COLO829 (cell line): ENCODE measurements at regions not wholly inside any gene's neighbourhood (a gene's known extent, or its start where the extent isn't known, plus 50 kb on each side); places are given as distances from the start of the nearest gene placed in this dataset.

Source experiments
- DNase-seq: peaks from one replicate; pipeline ENCODE4 v3.0.0; 2012; ENCODE audit warnings: low spot score

DNA sequence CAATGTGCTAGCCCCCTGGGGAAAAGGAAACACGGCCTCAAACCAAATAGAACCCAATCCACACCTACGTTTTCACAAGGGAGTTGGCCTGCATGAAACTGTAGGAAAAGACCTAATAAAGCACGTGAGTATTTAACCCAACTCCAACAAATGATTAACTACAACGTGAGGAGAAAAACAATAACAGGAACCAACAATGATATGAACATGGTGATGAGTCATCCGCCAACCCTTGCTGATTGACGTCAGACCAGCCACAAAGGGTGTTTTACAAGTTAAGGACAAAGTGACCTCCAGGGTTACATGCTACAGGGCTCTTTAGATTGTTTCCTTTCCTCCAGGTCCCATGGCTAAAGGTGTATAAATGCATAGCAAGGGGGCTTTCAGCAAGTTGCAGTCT lies 460.5 kb downstream of the COG6 start:
- DNase-seq, result peak; percentile 85

DNA sequence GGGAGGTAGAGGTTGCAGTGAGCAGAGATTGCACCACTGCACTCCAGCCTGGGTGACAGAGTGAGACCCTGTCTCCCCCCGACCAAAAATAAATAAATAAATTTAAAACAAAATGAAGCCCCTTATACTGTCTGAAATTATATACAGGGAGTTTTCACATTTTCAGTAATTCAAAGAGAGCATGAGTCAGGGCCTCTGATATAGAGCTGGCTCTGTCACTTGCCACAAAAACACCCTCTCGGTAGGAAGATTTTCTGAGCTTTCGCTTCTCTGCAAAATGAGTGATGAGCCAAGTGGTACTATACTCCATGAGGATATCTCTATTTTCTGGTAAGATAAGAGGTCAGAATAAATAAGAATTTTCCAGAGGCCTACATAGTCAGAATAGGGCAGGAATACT lies 462.9 kb downstream of the COG6 start:
- no peak for DNase-seq

DNA sequence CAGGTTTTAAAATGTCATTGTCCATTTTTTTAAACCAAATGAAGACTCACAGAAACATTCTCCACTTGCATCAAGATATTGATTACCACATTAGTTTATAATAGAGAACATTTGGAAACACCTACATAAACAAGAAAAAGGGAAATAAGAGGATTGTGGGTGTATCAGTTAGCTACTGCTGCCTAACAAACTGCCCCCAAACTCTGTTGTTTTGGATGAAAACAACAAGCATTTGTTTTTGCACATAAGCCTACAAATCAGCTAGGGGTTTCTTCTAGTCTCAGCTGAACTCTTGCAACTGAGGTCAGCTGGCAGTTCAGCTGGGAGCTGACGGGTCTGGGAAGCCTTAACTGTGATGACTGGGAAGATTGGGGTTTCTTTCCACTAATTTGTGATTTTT lies 464.4 kb downstream of the COG6 start:
- no peak for DNase-seq

DNA sequence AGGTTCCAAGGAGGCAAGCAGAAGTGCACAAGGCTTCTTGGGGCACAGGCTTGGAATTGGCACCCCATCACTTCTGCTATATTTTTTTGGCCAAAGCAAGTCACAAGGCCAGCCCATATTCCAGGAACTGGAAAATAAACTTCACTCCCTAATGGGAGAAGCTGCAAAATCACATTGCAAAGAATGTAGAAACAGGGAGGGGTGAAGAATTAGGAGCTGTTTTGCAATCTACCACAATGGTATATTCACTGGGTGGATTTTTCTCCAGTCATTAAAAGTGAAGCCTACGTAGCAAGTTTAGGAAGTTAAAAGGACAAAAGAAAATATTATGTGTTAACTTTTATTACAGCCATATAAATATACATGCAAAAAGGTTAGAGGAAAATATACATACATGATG lies 464.8 kb downstream of the COG6 start:
- no peak for DNase-seq

DNA sequence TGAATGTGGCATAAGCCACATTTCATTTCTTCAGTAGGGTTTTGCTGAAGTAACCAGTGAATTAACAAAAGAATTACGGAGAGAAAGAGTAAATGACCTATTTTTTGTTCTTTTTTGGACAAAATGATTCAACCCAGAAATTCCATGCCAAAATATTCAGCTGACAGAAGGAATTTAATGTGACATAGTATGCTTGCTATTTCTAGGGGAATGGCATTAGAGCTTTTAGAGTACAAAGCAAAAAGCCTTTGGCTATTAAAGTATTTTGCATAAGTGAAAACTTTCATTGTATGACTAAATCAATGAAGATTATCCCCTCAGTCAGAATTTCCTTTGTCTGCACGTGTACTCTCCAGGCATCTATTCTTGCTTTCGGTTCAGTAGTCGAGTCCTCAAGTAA lies 465.3 kb downstream of the COG6 start:
- DNase-seq, result no peak

DNA sequence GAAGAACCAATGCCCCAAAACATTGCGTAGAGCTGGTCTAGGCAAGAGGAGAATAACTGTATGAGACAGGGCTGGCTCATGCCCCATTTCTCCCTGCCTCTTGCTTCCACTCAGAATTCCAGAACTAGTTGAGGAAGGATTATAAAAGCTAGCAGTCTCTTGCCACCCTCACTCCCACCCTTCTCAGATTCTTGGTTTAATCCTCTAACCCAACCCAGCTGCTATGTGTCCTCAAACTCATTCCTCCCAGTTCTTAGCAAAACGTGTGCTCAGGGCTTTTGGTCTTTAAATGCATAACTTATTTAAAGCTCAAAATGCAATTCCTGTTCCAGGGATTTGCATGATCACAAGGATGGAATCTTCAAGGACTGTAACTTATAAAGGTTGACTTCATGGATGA lies 466.3 kb downstream of the COG6 start:
- DNase-seq, result no peak

DNA sequence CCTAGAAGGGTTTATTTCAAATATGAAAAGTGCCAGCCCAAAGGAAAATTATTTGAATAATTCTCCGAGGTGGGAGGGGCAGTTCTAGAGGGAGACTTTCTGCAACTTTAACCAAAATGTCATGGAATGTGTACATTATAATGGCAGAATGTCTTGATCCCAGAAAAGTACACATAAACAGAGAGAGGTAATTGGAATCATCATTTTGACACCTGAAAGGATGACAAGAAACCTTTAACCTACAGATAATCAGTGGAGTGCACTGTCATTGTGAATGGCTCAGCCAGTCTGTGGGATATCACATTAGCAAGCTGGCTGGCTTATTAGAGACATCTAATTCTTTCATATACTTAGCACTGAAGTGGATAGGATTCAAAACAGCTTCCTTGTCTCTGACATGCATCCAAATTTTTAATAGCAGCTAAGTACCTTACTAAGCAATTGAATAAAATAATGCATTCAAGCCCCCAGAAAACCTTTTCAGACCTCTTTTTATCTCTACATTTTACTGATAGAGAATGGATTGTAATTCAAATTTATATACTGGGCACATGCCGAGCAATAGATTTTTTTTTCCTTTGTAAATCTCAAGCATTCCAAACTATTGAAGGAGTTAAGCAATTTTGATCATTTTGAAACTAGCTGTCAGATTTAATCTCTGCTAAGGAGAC lies 468.6 kb downstream of the COG6 start:
- DNase-seq, result no peak

DNA sequence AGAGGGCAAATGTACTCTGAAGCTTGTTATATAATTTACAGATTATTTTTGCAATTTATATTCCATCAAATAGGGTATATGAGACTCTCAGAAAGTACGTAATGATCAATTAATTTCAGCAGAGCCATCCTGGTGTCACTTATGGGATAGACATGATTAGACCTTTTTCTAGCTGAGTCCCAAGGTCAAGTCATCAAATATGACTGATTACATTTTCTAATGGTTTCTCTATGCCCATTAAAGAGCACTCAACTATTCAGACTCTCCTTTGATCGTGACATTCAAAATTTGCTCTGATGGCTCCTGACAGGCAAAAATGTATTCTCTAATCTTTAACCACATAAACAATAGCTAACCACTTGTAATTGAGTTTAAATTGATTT lies 469.2 kb downstream of the COG6 start:
- no peak for DNase-seq

DNA sequence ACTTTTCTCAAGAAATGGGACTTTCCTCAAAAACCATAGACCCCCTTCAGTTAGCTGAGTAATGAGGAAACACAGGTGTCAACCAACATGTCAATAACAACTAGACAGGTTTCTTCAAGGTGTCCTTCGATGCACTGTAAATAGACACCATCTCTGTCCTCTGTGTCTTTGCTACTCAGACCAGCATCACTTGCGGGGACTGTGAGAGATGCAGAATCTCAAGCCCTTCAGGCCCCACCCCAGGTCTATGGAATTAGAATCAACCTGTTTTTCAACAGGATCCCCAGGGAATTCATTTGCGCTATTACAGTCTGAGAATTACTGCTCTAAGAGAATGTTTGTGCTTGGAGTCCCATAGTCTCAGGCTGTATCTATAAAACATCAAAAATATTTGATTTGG lies 469.9 kb downstream of the COG6 start:
- DNase-seq, result no peak

DNA sequence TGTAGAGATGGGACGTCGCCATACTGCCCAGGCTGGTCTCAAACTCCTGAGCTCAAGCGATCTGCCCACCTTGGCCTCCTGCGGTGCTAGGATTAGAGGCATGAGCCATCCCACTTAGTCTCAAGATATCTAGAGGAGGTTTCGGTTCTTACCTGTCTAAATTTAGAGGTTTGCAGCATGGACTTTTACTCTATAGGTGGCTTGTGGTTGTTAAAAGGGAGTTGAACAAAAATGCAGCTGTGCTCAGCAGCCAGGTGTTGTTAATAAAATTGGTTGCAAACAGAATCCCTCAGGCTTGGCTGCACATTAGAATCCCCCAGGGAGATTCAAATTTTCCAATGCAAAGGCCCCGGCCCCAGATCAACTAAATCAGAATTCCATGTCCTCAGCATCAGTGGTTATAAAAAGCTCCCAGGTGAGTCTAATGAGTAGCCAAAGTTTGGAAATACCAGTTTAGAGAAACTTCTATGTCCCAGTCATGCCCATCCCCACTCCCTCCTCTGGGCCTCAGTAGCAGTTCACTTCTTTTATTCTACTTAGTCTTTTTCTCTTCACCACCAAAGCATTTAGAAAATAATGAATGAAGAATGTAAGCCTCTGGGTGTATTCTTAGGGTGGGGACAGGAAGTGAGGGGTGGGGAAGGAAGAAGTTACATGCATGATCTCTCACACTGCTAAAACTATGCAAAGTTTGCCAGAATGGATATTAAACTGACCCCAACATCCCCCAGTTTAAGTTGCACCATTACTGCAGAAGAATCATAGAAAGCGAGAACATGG lies 471.0 kb downstream of the COG6 start:
- DNase-seq, result no peak

DNA sequence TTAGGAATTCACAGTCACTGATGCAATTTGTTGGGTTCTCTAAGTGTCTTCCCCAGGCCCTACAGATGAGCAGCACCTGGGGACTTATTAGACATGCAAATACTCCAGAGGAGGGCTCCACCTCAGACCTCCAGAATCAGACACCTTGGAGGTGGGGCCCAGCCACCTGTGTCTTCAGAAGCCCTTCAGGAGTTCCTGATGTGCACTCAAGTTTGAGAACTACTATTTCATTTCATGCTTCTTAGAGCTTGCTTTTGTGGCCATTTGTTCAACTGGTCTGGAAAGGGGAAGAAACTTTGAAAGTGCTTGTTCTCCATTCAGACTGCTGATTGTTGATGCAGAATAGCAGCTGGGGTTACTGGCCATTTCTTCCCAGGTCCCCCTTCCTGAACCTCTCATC lies 472.0 kb downstream of the COG6 start:
- DNase-seq, result no peak

DNA sequence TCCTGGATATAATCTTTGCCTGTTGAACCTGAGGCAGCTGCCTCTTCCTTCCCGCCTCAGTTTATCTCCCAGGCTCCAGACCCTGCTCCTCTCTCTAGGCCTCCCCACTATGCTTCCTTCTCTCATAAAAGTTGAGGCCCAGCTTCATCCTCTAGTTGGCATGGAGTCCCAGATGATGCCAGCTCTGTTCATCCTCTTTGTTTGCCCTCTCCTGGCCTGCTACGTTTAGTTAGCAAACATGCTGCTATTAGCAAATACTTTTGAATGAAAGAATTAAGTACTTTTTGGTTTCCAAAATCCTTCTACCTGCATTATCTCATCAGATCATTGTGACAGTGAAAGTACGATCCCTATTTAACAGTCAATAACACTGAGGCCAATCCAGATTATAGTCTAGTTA lies 472.5 kb downstream of the COG6 start:
- no peak for DNase-seq

DNA sequence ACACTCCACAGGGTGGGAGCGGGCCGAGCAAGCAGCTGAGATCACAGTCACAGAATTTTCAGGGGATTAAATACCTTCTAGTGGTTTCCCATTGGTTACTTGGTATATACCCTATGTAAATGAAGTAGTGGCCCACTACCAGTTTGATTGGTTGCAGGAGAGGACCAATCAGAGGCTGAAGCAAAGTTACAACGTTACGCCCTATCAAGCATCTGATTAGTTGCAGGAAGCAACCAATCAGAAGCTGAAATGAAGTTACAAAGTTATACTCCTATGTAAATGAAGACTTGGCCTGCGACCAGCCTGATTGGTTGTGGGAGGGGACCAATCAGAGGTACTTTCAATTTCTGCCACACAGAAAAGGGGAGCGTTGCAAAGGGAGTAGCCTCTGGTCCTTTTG lies 474.0 kb downstream of the COG6 start:
- DNase-seq, result no peak

DNA sequence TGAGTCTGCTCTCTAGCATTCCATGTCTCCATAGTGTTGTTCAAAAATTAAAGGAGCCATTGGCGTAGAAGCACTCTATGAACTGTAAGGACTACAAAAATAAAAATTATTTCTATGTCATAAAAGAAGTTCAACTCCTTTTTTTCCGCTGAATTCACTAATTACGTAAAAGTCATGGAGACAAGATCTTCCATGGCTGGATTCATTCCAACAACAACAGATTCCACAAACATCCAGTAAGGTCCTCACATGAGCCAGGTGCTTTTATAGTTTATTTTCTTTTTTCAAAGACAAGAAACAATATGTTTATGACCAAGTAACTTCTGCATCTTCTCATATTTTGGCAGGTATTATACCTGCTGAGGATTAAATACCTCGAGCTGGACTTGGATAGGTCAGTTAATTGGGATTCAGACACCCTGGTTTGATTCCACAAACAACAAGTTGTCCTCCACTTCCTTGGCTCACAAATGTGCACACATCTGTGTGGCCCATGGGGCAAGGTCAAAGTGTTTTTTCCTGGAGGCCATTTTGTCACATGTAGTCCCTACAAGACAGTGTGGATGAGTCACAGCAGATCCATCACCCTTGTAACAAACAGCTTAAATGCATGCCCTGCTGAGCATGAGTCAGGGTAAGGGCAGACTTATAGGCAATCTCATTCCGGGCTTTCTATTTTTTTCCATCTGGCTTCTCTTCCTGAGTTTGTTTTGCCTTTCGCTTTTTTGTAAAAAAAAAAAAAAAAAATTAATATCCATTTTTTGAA lies 475.6 kb downstream of the COG6 start:
- peak; percentile 31 for DNase-seq

DNA sequence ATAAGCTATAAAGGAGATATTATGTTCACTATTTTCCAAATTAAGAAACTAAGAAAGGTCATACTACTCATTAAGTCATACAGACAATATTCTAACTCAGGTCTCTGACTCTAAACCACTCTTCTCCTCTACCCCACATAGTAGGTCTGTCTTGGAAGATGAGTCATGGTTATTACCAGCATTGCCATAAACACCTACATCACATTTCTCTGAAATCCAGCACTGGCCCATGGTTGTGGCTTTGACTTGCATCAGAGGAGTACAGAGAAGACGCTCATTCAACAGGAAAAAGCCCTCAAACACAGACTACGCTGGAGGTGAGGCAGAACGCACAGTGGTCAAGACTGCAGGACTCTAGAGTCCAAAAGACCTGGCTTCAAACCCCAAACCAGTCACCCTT lies 476.8 kb downstream of the COG6 start:
- no peak for DNase-seq

DNA sequence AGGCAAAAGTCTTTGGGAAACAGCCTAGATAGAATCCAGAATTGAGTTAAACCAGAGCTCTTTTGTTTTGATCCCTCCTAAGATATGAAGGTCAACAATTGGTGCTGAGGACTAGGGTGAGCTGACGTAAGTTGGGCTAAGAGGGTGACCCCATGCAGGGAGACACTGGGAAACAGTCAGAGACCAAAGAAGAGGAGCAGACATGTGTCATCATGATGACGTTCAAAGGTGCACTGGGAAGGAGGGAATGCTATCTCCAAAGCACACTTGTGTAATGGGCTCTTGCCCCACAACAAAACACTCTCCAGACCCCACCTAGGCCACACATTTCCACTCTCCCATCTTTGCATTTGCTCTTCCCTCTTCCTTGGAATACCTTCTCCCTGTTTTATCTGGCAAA lies 481.4 kb downstream of the COG6 start:
- DNase-seq, result no peak

DNA sequence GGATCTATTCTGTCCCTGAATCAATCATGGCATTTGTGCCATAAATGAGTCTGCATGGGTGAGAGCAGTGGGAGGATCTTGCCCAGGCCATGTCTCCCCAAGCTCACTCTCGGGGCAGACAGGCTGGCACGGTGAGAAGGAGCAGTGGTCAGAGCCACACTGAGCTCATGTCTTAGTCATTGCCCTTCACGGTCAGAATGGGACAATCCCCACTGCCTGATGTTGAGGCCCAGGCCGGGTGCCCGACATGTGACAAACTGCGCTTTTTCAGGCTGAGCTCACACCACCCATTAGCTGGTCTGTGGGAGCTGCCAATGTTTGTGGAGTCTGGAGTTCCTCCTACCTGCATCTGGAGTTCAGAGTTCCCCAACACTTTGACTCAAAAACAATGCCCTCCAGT lies 481.9 kb downstream of the COG6 start:
- no peak for DNase-seq

DNA sequence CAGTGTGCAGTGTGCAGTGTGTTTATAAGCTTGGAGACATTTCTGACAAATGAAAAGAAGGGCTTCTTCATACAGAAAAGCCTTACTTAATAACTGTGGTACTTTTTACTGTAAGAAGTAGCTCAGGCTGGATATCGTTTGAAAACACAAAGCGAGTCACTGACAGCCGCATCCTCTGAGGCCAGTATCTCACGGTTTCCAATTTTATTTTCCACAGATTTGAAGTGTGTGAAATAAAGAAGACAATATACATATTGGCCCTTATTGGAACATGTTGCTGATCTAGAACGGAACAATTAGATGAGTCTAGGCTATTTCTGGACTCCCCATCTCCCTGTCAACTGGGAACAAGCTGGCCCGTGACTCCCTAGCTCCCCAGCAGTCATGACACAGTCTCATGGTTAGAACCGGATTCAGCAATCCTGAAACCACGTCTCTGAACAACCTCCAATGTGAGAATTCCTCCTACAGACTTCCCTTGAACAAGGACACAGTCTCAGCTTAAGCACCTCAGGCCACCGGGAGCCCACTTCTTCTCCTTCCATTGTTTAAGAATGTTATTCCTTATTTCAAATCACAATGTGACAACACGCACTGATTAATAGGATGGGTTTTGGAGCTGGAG lies 484.5 kb downstream of the COG6 start:
- no peak for DNase-seq

DNA sequence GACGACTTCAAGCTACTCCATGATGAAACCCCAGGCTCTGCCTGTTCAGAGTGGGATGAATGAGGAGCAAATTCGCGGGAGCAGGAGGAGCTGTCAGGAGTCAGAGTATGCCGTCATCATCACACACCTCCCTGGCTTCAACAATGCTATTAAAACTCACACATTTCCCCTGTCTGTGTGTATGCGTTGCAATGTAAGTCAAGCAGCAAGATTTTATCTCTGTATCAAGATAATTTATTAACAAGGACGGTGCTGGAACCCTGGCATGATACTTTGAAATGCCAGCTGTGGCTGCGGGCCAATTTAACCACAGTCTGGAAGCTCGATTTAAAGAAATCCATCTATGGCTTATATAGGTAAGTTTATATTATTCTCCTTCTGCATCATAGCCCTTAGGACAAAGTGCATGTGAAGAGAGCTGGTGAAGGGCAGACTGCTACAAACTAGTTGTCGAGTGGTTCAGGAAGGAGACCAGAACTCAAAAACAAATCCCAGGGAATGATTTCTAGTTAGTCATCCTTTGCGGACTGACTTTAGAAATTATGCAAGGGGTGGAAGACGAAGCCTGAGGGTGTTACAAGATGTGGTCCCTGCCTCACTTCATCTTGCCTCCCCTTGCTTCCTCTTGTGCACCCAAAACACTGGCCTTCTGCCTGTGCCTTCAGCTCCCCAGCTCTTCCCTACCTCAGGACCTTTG lies 486.5 kb downstream of the COG6 start:
- no peak for DNase-seq

DNA sequence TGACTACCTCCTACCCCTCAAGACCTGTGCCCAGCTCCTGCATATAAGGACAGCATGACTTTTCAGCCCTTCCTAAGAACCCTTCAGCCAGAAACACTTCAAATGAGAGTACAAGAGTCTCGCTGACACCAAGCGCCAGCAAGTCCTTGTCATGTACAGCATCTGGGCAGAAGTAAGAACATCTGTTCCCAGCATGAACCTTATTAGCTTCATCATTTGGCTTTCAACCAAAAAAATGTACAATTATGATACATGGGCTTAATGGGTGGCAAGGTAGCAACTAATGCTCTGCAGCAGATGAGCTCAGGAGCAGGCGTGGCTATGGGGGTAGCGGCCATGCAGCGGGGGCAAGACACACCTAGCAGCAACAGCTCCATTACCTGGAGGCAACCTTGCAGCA lies 487.6 kb downstream of the COG6 start:
- no peak for DNase-seq

DNA sequence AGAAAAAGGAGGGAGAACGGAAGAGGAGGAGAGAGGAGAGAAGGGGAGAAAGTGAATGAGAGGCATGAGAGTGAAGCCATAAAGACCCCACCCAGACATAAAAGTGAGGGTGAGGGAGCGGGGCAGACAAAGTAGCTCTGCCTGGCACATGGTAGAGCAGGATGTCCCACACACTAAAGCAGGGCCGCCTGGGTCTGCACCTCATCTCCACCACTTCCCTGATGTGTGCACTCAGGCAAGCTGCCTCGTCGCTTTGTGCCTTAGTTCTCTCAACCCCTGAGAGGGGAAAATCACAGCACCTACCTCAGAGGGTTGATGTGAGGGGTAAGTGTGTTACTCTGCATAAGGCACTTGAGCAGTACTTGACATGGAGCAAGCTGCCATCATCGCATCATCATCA lies 488.1 kb downstream of the COG6 start:
- no peak for DNase-seq

DNA sequence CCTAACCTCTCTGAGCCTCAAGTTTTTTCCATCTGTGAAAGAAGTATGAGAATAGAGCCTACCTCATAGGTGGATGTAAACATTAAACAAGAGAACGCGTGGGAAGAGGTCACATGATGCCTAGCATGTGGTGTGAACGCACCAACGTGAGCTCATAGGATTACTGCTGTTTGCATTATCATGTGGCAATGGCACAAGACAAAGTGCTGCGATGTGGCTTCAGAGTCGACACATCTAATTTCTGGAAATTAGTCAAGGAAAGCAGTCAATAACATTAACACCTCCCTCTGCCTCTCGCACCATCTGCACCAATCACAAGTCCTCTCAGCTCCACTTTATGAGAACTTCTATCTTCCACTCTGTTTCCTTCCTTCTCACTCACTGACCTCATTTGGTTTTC lies 489.7 kb downstream of the COG6 start:
- DNase-seq, result no peak
